GM18870 (cell line): ENCODE measurements at regions not wholly inside any gene's neighbourhood (a gene's known extent, or its start where the extent isn't known, plus 50 kb on each side); places are given as distances from the start of the nearest gene placed in this dataset.

ENCODE experiments used
- ATAC-seq: cut with Tn5 transposase; IDR thresholded peaks from one replicate; pipeline ENCODE4 v1.9.1; 2021; ENCODE audit warnings: moderate library complexity; ENCODE audit not compliant: unreplicated experiment

DNA sequence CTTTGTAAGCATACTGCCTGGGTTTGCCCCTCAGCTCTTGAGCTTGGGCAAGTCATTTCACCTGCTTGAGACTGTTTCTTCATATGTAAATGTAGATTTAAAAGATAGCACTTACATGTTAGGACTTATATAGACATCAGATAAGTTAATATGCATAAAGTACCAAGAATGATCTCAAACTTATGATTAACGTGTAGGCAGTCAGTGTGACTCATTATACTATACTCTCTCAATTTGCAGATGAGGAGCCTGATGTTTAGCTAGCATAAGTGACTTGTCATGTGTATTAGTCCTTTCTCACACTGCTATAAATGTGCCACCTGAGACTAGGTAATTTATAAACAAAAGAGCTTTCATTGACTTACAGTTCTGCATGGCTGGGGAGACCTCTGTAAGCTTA is 690.5 kb downstream of the KCNJ2 start:
- no peak for ATAC-seq

DNA sequence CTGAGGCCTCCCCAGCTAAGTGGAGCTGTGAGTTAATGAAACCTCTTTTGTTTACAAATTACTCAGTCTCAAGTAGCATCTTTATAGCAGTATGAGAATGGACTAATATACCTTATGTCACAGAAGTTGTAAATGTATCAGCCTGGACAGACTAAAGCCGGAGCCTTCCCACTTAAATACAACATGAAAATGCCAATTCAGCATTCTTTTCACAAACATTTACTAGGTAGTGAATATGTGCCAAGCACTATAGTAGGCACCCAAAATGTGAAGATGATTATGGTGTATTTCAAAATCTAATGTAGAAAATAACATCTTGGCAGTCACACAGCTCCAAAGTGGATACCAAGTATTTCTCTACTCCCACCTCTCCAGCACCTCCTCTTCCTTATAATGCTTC is 693.0 kb downstream of the KCNJ2 start:
- ATAC-seq = no peak

DNA sequence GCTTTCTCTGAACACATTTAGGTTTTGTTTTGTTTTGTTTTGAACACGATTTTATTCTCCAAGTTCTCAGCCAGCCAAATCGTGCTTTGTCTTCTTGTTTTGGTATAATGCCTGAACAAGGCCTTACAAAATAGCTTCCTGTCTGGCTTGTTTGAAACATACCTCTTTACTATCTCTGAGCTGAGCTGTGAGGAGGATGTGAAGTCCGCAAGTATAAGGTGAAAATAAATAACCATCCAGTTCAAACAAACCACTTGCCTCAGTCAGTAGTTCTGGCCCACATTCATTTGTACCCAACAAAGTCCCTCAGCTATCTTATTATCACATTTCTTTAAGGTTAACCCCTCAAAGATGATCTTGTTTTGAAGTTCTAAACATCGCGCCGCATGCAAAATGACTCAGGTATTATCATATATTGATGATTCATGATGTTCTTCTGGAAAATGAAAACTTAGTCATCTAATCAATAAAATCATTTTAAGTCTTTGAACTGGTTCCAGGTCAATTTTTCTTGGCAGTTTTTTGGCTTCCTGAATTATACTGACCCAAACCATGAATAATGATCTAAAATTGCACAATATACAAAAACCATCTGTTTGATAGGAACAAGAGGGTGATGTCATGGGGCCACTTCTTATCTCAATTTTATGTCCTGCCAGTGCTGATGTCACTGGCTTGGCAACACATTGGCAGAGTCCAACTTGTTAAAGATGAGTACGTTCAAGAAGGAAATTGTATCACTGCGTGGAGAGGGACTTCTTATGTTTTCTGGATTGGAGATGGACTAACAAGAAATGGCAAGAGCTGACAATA is 694.3 kb downstream of the KCNJ2 start:
- no peak for ATAC-seq

DNA sequence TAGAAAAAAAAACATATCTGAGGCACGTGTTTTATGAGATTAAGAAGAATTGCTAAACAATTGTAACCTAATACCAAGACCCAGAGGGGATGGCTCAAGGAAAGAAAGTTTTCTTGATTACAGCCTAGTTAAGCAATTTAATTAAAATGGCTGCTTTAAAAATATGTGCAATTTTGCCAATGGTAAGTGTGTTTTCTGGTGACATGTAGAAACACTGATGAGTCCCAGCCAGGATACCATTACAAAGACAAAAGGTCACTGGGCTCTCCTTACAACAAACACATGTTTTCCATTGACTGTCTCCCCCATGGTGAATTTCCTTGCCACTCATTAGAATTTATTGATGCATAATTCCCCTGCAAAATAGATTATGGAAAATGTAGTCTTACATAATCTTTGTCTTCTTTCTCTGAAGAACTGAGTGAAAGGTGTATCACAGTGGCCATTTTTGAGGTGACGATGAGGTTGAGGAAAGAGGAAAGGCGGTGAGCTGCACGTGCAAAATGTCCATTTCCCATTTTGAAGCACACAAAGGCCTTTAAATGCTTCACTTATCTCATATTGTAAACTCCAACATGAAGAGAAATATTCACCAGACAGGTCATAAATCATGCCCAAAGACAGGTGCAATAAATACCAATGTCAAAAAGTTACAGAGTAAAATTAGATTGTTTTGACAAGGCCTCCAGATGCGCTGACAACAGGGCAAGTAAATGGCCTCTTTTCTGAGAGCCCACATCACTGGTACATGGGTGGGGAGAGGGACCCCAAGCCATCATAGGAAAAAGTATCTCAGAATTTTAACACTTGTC is 696.9 kb downstream of the KCNJ2 start:
- ATAC-seq = no peak

DNA sequence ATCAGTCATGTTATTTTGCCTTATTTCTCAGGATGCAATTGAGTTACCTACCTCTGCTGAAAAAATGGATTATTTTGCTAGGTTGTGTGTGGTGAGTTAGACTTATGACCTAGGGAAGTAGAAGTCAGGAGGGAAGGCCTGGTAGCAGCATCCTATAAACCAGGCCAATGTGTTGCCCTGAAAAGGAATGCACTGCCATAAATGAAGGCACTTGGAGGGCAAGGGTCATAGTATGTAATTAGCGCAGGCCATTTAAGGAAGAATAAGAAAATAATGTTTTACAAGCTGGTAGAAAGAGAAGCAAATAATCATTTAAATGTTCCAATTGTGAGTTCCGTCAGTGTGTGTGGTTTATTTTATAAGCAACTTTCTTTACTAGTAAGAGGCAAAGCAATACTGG is 698.8 kb downstream of the KCNJ2 start:
- ATAC-seq = no peak

DNA sequence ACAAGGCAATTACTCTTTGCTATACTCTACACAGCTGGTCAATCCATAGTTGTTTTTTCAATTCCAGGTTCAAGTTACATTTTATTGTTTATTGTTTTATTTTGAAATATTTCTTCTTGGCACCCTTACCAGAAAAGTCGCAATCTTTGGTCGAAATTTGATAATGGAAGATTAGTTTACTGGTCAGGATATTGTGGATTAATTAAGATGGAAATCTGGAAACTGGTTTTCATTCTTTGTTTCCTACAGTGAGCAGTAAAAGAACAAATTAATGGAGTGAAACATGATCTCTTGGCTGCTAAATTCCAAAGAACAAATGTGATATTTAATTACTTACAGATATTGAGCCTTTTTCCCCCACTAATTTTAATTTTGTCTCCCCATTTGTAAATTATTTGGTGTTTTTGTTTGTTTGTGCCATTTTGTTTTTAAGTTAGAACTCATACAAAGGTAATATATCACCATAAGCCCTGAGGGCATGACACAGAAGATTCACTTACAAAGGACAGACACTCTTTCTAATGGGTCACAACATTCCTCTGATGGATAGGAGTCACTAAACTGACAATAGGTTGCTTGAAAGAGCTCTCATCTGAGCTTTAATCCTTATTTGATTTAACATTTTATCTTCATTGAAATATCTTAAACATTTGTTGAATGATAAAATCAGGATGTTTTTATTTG is 700.2 kb downstream of the KCNJ2 start:
- no peak for ATAC-seq

GRCh38 chr17:70871180-70871818 is 702.0 kb downstream of the KCNJ2 start:
- no peak for ATAC-seq

DNA sequence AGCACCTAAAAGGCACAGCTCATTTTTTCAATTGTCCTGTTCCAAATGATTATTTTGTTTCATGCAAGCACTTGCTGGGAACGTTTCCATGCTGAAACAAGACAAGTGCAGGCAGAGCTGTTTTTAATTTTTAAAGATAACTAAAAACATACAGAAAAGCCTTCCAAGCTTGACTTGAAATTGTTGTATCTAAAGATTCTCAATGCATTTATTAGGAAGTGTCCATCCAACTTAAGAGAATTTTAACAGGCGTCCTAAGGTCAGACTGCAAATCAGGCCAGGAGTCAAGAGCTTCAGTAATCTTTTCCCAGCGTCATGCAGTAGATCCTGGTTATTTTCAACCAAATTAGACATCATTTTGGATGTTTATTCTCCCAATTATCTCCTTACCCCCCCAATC is 702.8 kb downstream of the KCNJ2 start:
- ATAC-seq = no peak

DNA sequence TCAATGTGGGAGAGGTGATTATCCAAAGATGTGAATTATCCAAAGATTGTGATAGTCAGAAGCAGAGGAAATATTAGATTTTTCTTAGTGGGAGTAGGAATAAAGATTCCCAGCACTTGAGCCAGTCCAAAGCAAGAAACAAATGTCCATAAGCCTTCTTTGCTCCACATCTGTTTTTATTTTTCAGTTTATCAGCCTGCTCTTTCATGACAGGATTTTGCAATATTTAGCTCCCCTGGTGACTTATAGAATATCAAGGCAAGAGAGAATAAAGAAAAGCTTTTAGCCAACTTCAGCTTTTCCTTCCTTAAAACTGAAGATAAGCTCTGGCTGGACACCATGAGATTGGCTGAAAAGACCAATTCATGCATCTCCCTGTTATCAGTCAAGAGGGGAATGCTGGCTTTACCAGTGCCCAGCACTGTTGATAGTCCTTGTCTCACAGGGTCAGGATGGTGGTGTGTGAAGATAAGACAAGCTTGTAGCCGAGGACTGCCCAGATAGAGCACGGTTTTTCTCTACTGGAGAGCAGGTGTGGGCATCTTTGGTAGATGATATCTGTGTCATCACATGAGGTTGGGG is 706.5 kb downstream of the KCNJ2 start:
- no peak for ATAC-seq

GRCh38 chr17:70878879-70879278 is 709.5 kb downstream of the KCNJ2 start:
- no peak for ATAC-seq

- ATAC-seq = no peak
These were observed 710.1 kb downstream of the KCNJ2 start for GRCh38 chr17:70879401-70879800.

- ATAC-seq = no peak
These were observed 711.8 kb downstream of the KCNJ2 start for GRCh38 chr17:70881093-70881492.

DNA sequence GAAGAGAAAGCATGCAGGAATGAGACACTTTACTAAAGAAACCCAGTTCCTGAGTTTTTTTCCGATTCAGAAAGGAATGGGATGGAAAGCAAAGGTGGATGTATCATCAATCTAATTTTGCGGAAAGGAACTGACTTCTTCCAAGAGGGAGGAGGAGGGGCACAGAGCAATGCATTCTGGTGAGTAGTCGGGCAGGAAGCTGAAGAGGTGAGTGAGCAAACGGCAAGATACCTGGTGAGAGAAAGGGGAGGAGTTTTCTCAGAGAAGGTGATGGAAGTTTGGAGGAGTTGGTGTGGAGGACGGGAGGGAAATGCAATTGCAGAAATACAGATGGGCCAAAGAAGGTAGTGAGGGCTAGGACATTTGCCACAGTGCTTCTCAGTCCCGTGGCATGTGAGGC is 713.2 kb downstream of the KCNJ2 start:
- ATAC-seq = no peak

GRCh38 chr17:70886648-70887047 is 717.3 kb downstream of the KCNJ2 start:
- ATAC-seq = no peak

DNA sequence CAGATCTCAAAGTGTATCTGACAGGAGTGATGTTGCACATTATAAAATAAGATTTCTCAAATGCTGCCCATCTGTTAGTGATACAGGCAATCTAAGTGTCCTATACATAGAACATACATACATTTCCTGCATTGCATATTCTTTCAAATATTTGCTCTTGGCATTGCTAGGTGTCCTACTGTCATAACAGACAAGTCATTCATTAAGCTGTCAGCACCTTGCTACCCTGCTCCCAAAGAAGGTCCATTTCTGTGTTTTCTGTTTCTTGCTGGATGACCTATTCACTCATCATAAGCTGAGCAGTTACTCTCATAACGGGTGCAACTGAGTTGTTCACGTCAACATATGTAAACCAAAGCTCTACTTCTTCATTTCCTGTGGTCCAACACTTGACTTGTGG is 719.0 kb downstream of the KCNJ2 start:
- ATAC-seq = no peak

DNA sequence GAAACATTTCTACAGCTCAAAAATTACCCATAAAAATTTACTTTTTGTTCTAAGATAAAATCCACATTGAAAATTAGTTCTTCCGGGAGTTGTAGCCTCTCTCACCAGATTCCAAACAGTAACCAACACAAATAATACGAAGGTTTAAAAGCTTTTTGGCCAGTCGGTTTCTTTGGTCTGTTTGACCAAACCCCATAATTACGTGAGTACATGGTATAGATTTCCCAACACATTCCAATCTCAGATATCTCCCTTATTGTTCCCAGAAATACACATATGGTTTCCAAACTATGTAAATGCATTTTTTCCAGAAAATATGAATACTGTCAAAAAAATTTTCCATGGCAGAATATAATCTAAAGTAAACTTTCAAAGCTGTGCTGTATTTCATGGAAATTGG is 722.0 kb downstream of the KCNJ2 start:
- no peak for ATAC-seq

DNA sequence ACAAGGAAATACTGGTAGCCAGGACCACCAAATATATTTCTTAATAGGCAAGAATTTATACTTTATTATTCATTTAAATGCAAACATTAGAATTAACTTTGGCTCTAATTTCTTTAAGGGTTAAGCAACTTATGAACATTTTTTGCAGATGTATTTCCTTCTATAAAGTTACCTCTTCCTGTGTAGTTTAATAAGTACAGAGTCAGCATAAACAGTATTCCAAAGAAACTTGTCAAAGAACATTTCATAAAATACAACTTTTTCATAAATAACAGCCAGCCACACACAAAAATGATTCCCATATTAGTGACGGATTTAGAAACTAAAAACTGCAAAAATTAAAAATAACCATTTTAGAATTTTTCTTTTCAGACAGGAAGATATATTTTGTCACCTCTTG is 723.2 kb downstream of the KCNJ2 start:
- ATAC-seq = no peak

DNA sequence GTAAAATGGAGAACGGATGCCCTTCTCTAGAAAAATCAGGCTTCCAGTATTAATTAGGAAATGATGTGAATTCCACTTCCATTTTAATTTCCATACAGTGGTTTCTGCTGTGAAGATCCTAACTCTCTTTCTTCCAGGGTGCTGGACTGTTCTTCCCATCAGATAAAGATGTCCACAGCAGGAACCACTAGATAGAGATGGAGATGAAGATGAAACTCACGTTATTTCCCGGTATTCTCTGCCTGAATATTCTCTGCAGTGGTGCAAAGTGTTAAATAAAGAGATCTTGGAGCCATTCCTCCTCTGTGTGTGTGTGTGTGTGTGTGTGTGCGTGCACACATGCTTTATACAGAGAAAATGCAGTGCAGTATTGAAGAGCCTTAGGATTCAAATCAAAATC is 727.5 kb downstream of the KCNJ2 start:
- no peak for ATAC-seq

DNA sequence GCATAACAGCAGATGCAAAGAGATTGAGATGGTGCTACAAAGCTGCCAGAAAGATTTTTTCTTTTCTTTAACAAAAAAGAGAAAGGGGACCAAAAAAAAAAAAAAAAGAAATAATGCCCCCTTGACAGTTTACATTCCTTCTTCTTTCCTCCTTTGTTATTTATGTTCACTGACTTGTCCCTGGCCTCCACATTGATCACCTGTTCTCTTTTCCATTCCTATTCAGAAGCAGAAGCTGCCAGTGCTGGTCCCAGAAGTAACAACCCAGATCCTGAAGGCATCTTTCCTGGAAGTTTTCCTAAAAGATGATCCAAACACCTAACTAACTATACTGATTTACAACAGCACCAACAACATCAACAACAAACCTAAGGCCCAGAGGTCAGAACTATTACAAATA is 728.1 kb downstream of the KCNJ2 start:
- ATAC-seq = no peak

DNA sequence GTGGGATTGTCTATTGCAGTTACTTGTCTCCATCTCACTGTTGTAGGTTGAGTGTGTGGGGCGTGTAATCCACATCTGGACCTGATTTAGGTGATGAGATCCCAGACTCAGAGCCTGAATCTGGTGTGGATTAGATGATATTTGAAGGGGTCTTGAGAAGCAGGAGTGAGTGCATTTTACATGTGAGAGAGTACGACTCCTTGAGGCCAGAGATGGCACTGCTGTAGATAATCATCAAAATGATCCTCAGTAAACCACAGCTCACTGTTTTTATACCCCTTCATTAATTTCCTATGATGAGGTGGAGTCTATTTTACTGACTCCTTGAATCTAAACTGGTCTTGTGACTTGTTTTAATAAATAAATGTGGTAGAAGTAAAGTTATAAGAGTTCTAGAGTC is 732.5 kb downstream of the KCNJ2 start:
- ATAC-seq = no peak

- no peak for ATAC-seq
These were observed 736.5 kb downstream of the KCNJ2 start for GRCh38 chr17:70905796-70906195.
